ENCODE measurements at regions not wholly inside any gene's neighbourhood (a gene's known extent, or its start where the extent isn't known, plus 50 kb on each side); places are given as distances from the start of the nearest gene placed in this dataset.

DNA sequence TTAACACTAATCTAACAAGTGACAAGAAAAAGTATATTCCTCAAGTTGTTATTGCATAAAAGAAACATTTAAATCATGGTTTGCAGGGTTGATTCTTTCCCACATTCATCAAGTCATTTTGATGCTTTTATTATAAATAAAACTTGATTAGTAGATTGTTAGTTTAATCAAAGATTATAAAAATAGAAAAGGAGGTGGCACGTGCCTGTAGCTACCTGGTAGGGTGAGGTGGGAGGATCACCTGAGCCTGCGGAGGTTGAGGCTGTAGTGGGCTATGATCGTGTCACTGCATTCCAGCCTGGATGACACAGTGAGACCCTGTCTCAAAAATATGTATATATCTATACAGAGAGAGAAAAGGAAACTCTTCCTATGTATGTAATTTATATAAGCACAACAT lies 433.2 kb upstream of the RGS6 start:
- no peak overlapping the region for H3K4me3 ChIP-seq (ENCODE audit: low read length)
- no peak for DNase-seq (ENCODE audit: low read depth)
- TF ChIP-seq, protein P1, sequence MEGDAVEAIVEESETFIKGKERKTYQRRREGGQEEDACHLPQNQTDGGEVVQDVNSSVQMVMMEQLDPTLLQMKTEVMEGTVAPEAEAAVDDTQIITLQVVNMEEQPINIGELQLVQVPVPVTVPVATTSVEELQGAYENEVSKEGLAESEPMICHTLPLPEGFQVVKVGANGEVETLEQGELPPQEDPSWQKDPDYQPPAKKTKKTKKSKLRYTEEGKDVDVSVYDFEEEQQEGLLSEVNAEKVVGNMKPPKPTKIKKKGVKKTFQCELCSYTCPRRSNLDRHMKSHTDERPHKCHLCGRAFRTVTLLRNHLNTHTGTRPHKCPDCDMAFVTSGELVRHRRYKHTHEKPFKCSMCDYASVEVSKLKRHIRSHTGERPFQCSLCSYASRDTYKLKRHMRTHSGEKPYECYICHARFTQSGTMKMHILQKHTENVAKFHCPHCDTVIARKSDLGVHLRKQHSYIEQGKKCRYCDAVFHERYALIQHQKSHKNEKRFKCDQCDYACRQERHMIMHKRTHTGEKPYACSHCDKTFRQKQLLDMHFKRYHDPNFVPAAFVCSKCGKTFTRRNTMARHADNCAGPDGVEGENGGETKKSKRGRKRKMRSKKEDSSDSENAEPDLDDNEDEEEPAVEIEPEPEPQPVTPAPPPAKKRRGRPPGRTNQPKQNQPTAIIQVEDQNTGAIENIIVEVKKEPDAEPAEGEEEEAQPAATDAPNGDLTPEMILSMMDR (conservative IDR thresholded peaks at IDR 0.05; ENCODE audit: low read length): no peak

DNA sequence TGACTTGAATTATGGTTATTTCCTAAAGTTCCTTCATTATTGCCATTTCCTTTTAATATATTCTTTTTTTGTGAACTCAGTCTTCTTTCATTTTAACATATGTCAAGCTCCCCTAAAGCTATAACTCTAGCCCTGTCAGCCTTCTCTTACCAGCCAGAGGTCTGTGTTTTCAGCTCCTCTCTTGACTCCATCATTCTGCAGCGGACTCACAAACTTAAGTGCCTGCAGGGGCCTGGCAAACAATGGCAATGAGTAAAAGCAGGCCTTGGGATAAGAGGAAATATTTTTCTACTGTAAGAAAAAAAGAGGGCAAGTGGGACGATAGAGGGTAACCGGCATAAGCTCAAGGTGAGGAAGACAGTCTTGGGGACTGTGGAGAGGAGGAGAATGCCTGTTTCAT lies 424.5 kb upstream of the RGS6 start:
- DNase-seq (ENCODE audit: low read depth): no peak
- TF ChIP-seq, protein P1 (conservative IDR thresholded peaks at IDR 0.05; ENCODE audit: low read length): no peak

DNA sequence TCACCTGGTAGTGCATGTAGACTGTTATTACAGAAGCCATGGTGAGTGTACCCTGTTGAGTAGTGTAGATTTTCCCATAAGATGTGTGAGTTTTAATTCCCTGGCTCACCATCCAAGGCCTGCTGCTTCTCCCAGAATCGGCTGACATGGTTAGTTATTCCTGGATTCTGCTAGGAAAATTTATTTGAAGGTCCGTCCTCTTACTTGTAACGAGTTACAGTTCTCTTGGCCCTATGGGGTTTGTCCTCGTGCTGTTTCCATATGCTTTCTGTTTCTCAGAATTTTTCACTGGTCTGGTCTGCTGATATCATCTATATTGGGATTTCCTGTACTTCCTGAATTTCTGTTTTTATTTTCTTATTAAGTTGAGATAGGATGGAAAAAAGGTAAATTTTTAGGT lies 423.3 kb upstream of the RGS6 start:
- no peak overlapping the region for H3K4me3 ChIP-seq (ENCODE audit: low read length)
- DNase-seq (ENCODE audit: low read depth): no peak
- TF ChIP-seq, protein P1 (conservative IDR thresholded peaks at IDR 0.05; ENCODE audit: low read length): no peak

More for the DNA sequence above, 424.5 kb upstream of the RGS6 start:
- H3K4me3 ChIP-seq (ENCODE audit: low read length): no peak overlapping the region

DNA sequence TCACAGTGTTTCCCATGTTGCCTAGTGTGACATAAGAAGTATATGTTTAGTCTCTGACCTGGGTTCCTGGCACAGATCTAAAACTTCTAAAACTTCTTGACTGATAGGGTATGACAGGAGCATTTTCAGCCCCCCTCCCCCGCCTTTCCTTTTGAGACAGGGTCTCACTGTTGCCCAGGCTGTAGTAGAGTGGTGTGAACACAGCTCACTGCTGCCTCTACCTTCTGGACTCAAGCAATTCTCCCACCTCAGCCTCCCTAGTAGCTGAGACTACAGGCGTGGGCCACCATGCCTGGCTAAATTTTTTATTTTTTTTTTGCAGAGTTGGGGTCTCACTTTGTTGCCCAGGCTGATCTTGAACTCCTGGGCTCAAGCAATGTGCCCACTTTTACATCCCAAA lies 421.1 kb upstream of the RGS6 start:
- no peak overlapping the region for H3K4me3 ChIP-seq (ENCODE audit: low read length)
- TF ChIP-seq, protein P1 (conservative IDR thresholded peaks at IDR 0.05; ENCODE audit: low read length): no peak
- DNase-seq (ENCODE audit: low read depth): no peak

DNA sequence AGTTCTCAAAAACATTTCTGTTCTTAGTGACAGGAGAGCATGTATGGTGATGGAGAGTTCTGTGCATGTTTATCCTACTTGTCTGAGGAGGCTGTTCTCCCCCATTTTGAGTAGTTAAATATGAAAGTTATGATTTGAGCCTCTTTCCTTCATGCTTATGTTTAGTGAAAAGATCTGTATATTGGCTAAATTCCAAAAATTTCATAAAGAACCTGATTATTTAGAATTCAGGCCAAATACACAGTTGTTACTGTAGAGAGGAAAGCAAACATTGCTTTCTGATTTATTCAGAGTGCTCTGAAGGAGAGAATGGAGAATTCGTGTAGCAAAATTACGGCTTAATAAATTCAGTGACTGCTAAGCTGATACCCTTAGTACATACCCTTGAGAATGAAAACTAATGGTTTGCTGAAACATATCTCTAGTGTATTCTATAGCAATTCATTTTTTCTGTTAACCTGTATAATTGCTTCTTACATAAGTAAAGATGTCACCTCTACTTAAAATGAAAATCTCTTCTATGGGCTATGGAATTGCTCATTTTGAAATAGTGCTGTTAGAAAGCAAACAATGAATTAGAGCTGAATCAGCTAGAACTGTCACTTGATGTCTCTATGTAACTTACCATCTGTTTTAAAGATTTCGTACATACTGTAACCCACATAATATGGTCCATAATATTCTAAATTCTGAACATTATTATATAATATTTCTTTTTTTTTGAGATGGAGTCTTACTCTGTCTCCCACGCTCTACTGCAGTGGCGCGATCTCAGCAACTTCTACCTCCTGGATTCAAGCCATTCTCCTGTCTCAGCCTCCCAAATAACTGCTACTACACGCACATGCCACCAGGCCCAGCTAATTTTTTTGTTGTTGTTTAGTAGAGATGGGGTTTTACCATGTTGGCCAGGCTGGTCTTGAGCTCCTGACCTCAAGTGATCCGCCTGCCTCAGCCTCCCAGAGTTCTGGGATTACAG lies 417.0 kb upstream of the RGS6 start:
- no peak for DNase-seq (ENCODE audit: low read depth)
- H3K4me3 ChIP-seq (ENCODE audit: low read length): no peak overlapping the region
- TF ChIP-seq, protein P1 (conservative IDR thresholded peaks at IDR 0.05; ENCODE audit: low read length): no peak

DNA sequence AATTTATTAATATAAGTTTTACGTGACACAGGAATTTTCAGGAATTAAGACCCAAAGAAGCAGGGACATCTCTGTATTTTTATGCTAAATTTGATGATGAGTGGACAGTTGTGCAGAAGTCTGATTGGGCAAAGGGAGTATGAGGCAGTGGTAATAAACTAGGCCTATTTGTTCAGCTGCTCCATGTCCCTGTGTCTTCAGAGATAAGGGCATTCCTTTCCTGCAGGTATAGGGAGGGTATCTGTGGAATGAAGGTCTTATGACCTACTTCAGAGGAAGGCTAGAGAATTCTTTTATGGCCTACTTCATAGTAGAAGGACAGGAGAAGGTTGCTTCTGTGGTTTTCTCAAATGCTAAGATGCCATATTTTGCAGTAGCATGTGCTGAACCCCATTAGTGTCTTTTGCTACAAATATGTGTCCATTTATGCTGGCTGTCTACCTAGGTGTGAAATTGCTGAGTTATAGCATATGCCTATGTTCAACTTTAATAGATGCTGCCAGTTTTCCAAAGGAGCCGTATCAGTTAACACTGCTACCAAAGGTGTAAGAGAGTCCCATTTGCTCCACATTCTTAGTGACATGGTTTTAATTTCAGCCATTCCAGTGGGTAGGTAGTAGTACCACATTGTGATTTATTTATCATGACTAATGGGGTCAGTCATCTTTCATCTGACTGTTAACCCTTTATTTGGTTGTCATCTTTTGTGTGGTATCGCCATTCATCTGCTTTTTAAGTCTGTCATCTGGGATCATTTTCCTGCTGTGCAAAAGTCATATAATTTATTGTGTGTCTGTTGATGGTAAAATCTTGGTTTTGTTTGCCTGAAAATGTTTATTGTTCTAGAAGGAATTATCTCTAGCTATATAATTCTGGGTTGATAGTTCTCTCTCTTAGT lies 410.7 kb upstream of the RGS6 start:
- H3K4me3 ChIP-seq (ENCODE audit: low read length): no peak overlapping the region
- TF ChIP-seq, protein P1 (conservative IDR thresholded peaks at IDR 0.05; ENCODE audit: low read length): no peak
- no peak for DNase-seq (ENCODE audit: low read depth)
